ENCODE measurements at regions not wholly inside any gene's neighbourhood (a gene's known extent, or its start where the extent isn't known, plus 50 kb on each side); places are given as distances from the start of the nearest gene placed in this dataset.

DNA sequence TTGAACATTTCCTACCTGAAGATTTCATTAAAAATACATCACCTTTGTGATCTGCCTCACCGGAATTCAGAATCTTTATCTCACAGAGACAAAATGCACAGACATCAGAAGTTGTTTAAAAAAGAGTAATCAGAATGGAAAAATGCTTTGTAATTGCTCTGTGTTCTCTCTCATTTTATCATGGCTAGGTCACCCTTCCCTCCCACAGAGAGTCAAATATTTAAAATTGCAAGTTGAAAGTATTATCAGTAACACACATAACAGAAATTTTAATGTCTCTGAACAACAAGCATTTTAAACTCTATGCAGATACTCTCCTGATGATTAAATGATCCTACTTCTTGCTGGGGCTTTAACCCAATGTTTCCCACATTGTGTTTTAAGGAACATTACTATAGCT lies 362.0 kb downstream of the CBLL2 start:
- TF ChIP-seq POLR2A (IDR thresholded peaks at IDR 0.05): no peak
- no peak for TF ChIP-seq POLR2AphosphoS5 (IDR thresholded peaks at IDR 0.05)
